GM12878 (cell line): ENCODE measurements at regions not wholly inside any gene's neighbourhood (a gene's known extent, or its start where the extent isn't known, plus 50 kb on each side); places are given as distances from the start of the nearest gene placed in this dataset.

Experiments
- ATAC-seq: fragments of 200-7000 bp; cut with Tn5 transposase; 3 replicates; pipeline ENCODE4 v1.9.1; 2020; ENCODE audit warnings: mild to moderate bottlenecking, moderate library complexity
- BruUV-seq: library from RNA; stranded (reverse); fragments of 400-500 nt; replicated peaks from 2 replicates; lab custom pipeline; 2021; lab: Mats Ljungman, UMichigan
- CTCF ChIA-PET: fragments of 300-600 bp; sonication (Branson Sonifier 250); formaldehyde crosslinking; extraction: SDS; loops from one replicate; lab custom pipeline; 2021; ENCODE audit warnings: inconsistent platforms; lab: Yijun Ruan, JAX
- POLR2A ChIA-PET: fragments of 350-600 bp; formaldehyde crosslinking; extraction: SDS; loops from one replicate; lab custom pipeline; 2021; ENCODE audit warnings: inconsistent platforms; lab: Charles Lee
- RAD21 ChIA-PET: fragments of 300-600 bp; sonication (Branson Sonifier 250); formaldehyde crosslinking; loops from one replicate; lab custom pipeline; 2023; ENCODE audit warnings: antibody characterized with exemption; ENCODE audit not compliant: unreplicated experiment; lab: Charles Lee
- SMC1A ChIA-PET: fragments of 300-600 bp; sonication (Branson Sonifier 250); formaldehyde crosslinking; loops from one replicate; lab custom pipeline; 2023; ENCODE audit not compliant: unreplicated experiment, uncharacterized antibody; lab: Charles Lee
- DNase-seq: peaks from one replicate; pipeline ENCODE4 v3.0.0-alpha.2; 2011; ENCODE audit warnings: low read depth, low spot score
- FAIRE-seq: peaks from 3 replicates; lab custom pipeline; 2011; peaks lifted over from hg19 to GRCh38; lab: Jason Lieb, UNC
- H2AFZ ChIP-seq: 2 replicates; pipeline ENCODE4 v1.6.0; 2011; ENCODE audit warnings: low read depth, low read length, control low read depth; ENCODE audit not compliant: control insufficient read depth
- H3K27ac ChIP-seq: 2 replicates; pipeline ENCODE4 v1.5.1; 2011; ENCODE audit warnings: control low read depth; ENCODE audit not compliant: control insufficient read depth, insufficient read depth
- H3K27me3 ChIP-seq, 2 experiments: replicated peaks in 1 of 2; 2 replicates each; pipeline versions ENCODE4 v1.6.0 to v1.6.1; 2011; ENCODE audit warnings: low read length in 1 of 2; ENCODE audit not compliant: control insufficient read depth in 2 of 2, insufficient read depth in 2 of 2
- H3K36me3 ChIP-seq, 2 experiments: 2 replicates each; pipeline ENCODE4 v1.5.1; 2011; ENCODE audit warnings: low read length in 1 of 2; ENCODE audit not compliant: control insufficient read depth in 2 of 2, insufficient read depth in 2 of 2
- H3K4me1 ChIP-seq: 2 replicates; pipeline ENCODE4 v1.6.1; 2011; ENCODE audit warnings: mild to moderate bottlenecking, low read length, moderate library complexity, mixed read lengths; ENCODE audit not compliant: control insufficient read depth, insufficient read depth
- H3K4me2 ChIP-seq: 2 replicates; pipeline ENCODE4 v1.6.0; 2011; ENCODE audit warnings: control low read depth; ENCODE audit not compliant: control insufficient read depth, insufficient read depth
- H3K4me3 ChIP-seq: fragments of 200-600 bp; sonication (generic); 2 replicates; pipeline ENCODE4 v1.5.1; 2016
- H3K79me2 ChIP-seq: 2 replicates; pipeline ENCODE4 v1.6.0; 2011; ENCODE audit warnings: low read length; ENCODE audit not compliant: control insufficient read depth, insufficient read depth
- H3K9ac ChIP-seq: 2 replicates; pipeline ENCODE4 v1.8.0; 2011; ENCODE audit warnings: low read length, control low read depth, mixed read lengths; ENCODE audit not compliant: control insufficient read depth, insufficient read depth
- H3K9me3 ChIP-seq: replicated peaks from 3 replicates; pipeline ENCODE4 v1.5.1; 2011; ENCODE audit warnings: mild to moderate bottlenecking, low read length; ENCODE audit not compliant: control insufficient read depth, insufficient read depth
- H4K20me1 ChIP-seq: 2 replicates; pipeline ENCODE4 v1.6.0; 2011; ENCODE audit not compliant: control insufficient read depth, insufficient read depth
- ASH2L ChIP-seq: fragments of 300-600, 200-600 bp; sonication (generic); IDR thresholded peaks from 2 replicates; pipeline ENCODE4 v1.6.1; 2017; ENCODE audit warnings: low read depth, mild to moderate bottlenecking, borderline replicate concordance
- BCL3 ChIP-seq: IDR thresholded peaks from 2 replicates; pipeline ENCODE4 v1.6.1; 2011; ENCODE audit warnings: borderline replicate concordance, low read depth, mild to moderate bottlenecking, moderate library complexity, low read length; ENCODE audit not compliant: insufficient read depth, poor library complexity, severe bottlenecking
- CHD4 ChIP-seq: fragments of 200-600 bp; sonication (generic); IDR thresholded peaks from 2 replicates; pipeline ENCODE4 v1.6.1; 2016; ENCODE audit warnings: mild to moderate bottlenecking
- CREB1 ChIP-seq: IDR thresholded peaks from 2 replicates; pipeline ENCODE4 v1.6.1; 2012; ENCODE audit warnings: low read depth, mild to moderate bottlenecking, inconsistent platforms
- GABPA ChIP-seq: IDR thresholded peaks from 2 replicates; pipeline ENCODE4 v1.6.1; 2014; ENCODE audit warnings: antibody characterized with exemption, low read depth, mild to moderate bottlenecking, inconsistent platforms
- NBN ChIP-seq: fragments of 450-650 bp; IDR thresholded peaks from 2 replicates; pipeline ENCODE4 v1.6.1; 2016
- RUNX3 ChIP-seq: IDR thresholded peaks from 2 replicates; pipeline ENCODE4 v1.6.1; 2012; ENCODE audit warnings: low read length, inconsistent platforms
- SMARCA5 ChIP-seq: fragments of 450-650 bp; IDR thresholded peaks from 2 replicates; pipeline ENCODE4 v1.6.1; 2017; ENCODE audit warnings: mild to moderate bottlenecking
- SPI1 ChIP-seq: IDR thresholded peaks from 2 replicates; pipeline ENCODE4 v1.6.1; 2011; ENCODE audit warnings: low read depth, mild to moderate bottlenecking, low read length, moderate library complexity, borderline replicate concordance; ENCODE audit not compliant: insufficient read depth
- YY1 ChIP-seq: IDR thresholded peaks from 2 replicates; pipeline ENCODE4 v1.6.1; 2011; ENCODE audit warnings: low read depth, mild to moderate bottlenecking, low read length
- ZNF622 ChIP-seq: fragments of 450-650 bp; IDR thresholded peaks from 2 replicates; pipeline ENCODE4 v1.6.1; 2017; ENCODE audit warnings: mild to moderate bottlenecking, inconsistent platforms
- WGBS: methylation state at CpG from one replicate; pipeline ENCODE4 v1.1.6; 2016; ENCODE audit warnings: low lambda C conversion rate; ENCODE audit not compliant: insufficient replicate concordance, insufficient coverage; ENCODE audit errors: missing lambda C conversion rate; 5-methylcytosine and 5-hydroxymethylcytosine counted together
- in situ Hi-C: fragments of 300-500 bp; cut with MboI; formaldehyde crosslinking; loops from 9 replicates; pipeline ENCODE4 v1.14.3; 2018; ENCODE audit warnings: mixed read lengths
- intact Hi-C: fragments of 100-400 bp; cut with micrococcal nuclease; formaldehyde crosslinking; loops from one replicate; pipeline ENCODE4 v1.14.2; 2022; ENCODE audit not compliant: unreplicated experiment
- TF ChIP-seq, protein P1 (sequence below): fragments of 450-650 bp; IDR thresholded peaks from 2 replicates; pipeline ENCODE4 v1.6.1; 2017; ENCODE audit warnings: low read depth, mild to moderate bottlenecking, moderate library complexity
- TF ChIP-seq, protein P2 (sequence below): IDR thresholded peaks from 2 replicates; pipeline ENCODE4 v1.6.1; 2012; ENCODE audit warnings: low read depth, low read length, improper control_type of control experiment

GRCh38 chr15:81729340-81729739, 316.5 kb downstream of the MEX3B start:
- no peaks in the 10 kb centered on the region for H3K36me3 ChIP-seq
- H4K20me1 ChIP-seq = no peaks in the 10 kb centered on the region
- in situ Hi-C loops = no loop called here
- ChIA-PET CTCF (no interaction called here), SMC1A (interaction anchor here (1.3 kb wide), 1 partner anchor 9 kb away, joined by 3 read pairs; no protein-coding TSS in a partner anchor)
- WGBS = 64% methylated on average over 3 of the region's 3 CpGs
- H2AFZ ChIP-seq = no peak overlapping the region
- DNase-seq = no peak
- intact Hi-C loops = no loop called here
- no peaks in the 10 kb centered on the region for H3K27me3 ChIP-seq
- no peak for ATAC-seq
- TF ChIP-seq CREB1 (no peak), BCL3 (no peak), CHD4 (no peak), YY1 (no peak), GABPA (no peak), NBN (no peak), SMARCA5 (no peak), RUNX3 (no peak), SPI1 (no peak), ASH2L (no peak), ZNF622 (no peak)
- TF ChIP-seq, protein P1, sequence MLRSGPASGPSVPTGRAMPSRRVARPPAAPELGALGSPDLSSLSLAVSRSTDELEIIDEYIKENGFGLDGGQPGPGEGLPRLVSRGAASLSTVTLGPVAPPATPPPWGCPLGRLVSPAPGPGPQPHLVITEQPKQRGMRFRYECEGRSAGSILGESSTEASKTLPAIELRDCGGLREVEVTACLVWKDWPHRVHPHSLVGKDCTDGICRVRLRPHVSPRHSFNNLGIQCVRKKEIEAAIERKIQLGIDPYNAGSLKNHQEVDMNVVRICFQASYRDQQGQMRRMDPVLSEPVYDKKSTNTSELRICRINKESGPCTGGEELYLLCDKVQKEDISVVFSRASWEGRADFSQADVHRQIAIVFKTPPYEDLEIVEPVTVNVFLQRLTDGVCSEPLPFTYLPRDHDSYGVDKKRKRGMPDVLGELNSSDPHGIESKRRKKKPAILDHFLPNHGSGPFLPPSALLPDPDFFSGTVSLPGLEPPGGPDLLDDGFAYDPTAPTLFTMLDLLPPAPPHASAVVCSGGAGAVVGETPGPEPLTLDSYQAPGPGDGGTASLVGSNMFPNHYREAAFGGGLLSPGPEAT = no peak
- TF ChIP-seq, protein P2, sequence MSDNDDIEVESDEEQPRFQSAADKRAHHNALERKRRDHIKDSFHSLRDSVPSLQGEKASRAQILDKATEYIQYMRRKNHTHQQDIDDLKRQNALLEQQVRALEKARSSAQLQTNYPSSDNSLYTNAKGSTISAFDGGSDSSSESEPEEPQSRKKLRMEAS = no peak
- TF ChIP-seq, all 136 proteins: peak for 0
- BruUV-seq = no TSS peak
- RAD21 ChIA-PET = no interaction called here
- Histone ChIP-seq H3K4me1 (no peaks in the 10 kb centered on the region), H3K27ac (no peak overlapping the region), H3K79me2 (no peaks in the 10 kb centered on the region), H3K4me3 (no peak overlapping the region), H3K4me2 (no peak overlapping the region), H3K9ac (no peak overlapping the region), H3K9me3 (no peaks in the 10 kb centered on the region)
- POLR2A ChIA-PET = no interaction called here
- FAIRE-seq = no peak
